ENCODE measurements at regions not wholly inside any gene's neighbourhood (a gene's known extent, or its start where the extent isn't known, plus 50 kb on each side); places are given as distances from the start of the nearest gene placed in this dataset.

GRCh38 chr14:83860631-83861155 is 1669.3 kb upstream of the FLRT2 start:
- Histone ChIP-seq H3K79me2 (ENCODE audit: insufficient read depth, low read length) (no peaks in the 10 kb centered on the region), H3K9me3 (ENCODE audit: low read length) (no peaks in the 10 kb centered on the region), H2AFZ (ENCODE audit: low read length) (no peak overlapping the region), H4K20me1 (ENCODE audit: insufficient read depth, low read length) (no peaks in the 10 kb centered on the region), H3K4me3 (ENCODE audit: low read depth, low read length, poor library complexity, severe bottlenecking) (no peak overlapping the region), H3K4me1 (ENCODE audit: insufficient read depth, low read length, severe bottlenecking) (no peaks in the 10 kb centered on the region), H3K36me3 (ENCODE audit: insufficient read depth, low read length) (no peaks in the 10 kb centered on the region), H3K9ac (ENCODE audit: low read length) (no peak overlapping the region), H3K4me2 (ENCODE audit: low read length) (no peak overlapping the region), H3K27me3 (ENCODE audit: insufficient read depth, low read length) (no peaks in the 10 kb centered on the region), H3F3A (ENCODE audit: insufficient read depth, low read length) (no peaks in the 10 kb centered on the region), H3K27ac (ENCODE audit: low read depth, low read length, poor library complexity, severe bottlenecking) (no peak overlapping the region), H3K9me2 (ENCODE audit: low read depth, low read length) (no peaks in the 10 kb centered on the region)
- no peak for TF ChIP-seq CTCF (IDR thresholded peaks at IDR 0.05; ENCODE audit: low read length)
- TF ChIP-seq EZH2 (IDR thresholded peaks at IDR 0.05; ENCODE audit: borderline replicate concordance, low read length), result no peak

- Histone ChIP-seq H3K27me3 (ENCODE audit: insufficient read depth, low read length) (no peaks in the 10 kb centered on the region), H3K79me2 (ENCODE audit: insufficient read depth, low read length) (no peaks in the 10 kb centered on the region), H3K9me2 (ENCODE audit: low read depth, low read length) (no peaks in the 10 kb centered on the region), H2AFZ (ENCODE audit: low read length) (no peak overlapping the region), H3K9ac (ENCODE audit: low read length) (no peak overlapping the region), H4K20me1 (ENCODE audit: insufficient read depth, low read length) (no peaks in the 10 kb centered on the region), H3K36me3 (ENCODE audit: insufficient read depth, low read length) (no peaks in the 10 kb centered on the region), H3K27ac (ENCODE audit: low read depth, low read length, poor library complexity, severe bottlenecking) (no peak overlapping the region), H3K9me3 (ENCODE audit: low read length) (no peaks in the 10 kb centered on the region), H3F3A (ENCODE audit: insufficient read depth, low read length) (no peaks in the 10 kb centered on the region), H3K4me3 (ENCODE audit: low read depth, low read length, poor library complexity, severe bottlenecking) (no peak overlapping the region), H3K4me1 (ENCODE audit: insufficient read depth, low read length, severe bottlenecking) (no peaks in the 10 kb centered on the region), H3K4me2 (ENCODE audit: low read length) (no peak overlapping the region)
- no peak for TF ChIP-seq CTCF (IDR thresholded peaks at IDR 0.05; ENCODE audit: low read length)
- no peak for TF ChIP-seq EZH2 (IDR thresholded peaks at IDR 0.05; ENCODE audit: borderline replicate concordance, low read length)
These were observed 1666.7 kb upstream of the FLRT2 start for GRCh38 chr14:83863042-83863774.

- no peak overlapping the region for H3K27ac ChIP-seq (ENCODE audit: low read depth, low read length, poor library complexity, severe bottlenecking)
- no peak overlapping the region for H3K4me3 ChIP-seq (ENCODE audit: low read depth, low read length, poor library complexity, severe bottlenecking)
- no peak overlapping the region for H3K9ac ChIP-seq (ENCODE audit: low read length)
- H3K9me2 ChIP-seq (ENCODE audit: low read depth, low read length), result no peaks in the 10 kb centered on the region
- no peaks in the 10 kb centered on the region for H3K27me3 ChIP-seq (ENCODE audit: insufficient read depth, low read length)
- no peaks in the 10 kb centered on the region for H4K20me1 ChIP-seq (ENCODE audit: insufficient read depth, low read length)
- H3K4me1 ChIP-seq (ENCODE audit: insufficient read depth, low read length, severe bottlenecking), result no peaks in the 10 kb centered on the region
- H2AFZ ChIP-seq (ENCODE audit: low read length), result no peak overlapping the region
- no peaks in the 10 kb centered on the region for H3K36me3 ChIP-seq (ENCODE audit: insufficient read depth, low read length)
- H3K79me2 ChIP-seq (ENCODE audit: insufficient read depth, low read length), result no peaks in the 10 kb centered on the region
- no peaks in the 10 kb centered on the region for H3F3A ChIP-seq (ENCODE audit: insufficient read depth, low read length)
- no peaks in the 10 kb centered on the region for H3K9me3 ChIP-seq (ENCODE audit: low read length)
- TF ChIP-seq EZH2 (IDR thresholded peaks at IDR 0.05; ENCODE audit: borderline replicate concordance, low read length), result no peak
- no peak for TF ChIP-seq CTCF (IDR thresholded peaks at IDR 0.05; ENCODE audit: low read length)
- H3K4me2 ChIP-seq (ENCODE audit: low read length), result no peak overlapping the region
These were observed 1665.8 kb upstream of the FLRT2 start for GRCh38 chr14:83864106-83864505.
